ENCODE measurements at regions not wholly inside any gene's neighbourhood (a gene's known extent, or its start where the extent isn't known, plus 50 kb on each side); places are given as distances from the start of the nearest gene placed in this dataset.
A peak's percentile ranks its signal among the peaks of the same experiment; 100 is the strongest.

DNA sequence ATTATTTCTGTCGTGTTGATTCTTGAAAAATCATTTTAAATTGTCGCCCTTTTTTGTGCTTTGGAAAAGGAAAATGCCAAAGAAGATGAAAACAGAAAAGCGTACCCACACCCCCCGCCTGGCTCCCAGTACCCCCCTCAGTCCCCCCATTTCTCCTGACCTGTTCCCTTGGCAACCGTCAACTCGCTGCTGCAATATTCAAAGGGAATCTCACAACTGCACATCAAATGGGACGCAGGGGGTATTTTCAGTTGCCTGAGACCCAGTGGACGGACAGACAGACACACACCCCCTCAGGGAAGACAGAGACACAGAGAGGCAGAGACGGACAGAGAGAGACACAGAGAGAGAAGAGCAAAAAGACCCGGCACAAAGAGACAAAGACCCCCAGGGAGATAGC lies 83.5 kb upstream of the PRR20G start:
- no peak for DNase-seq

DNA sequence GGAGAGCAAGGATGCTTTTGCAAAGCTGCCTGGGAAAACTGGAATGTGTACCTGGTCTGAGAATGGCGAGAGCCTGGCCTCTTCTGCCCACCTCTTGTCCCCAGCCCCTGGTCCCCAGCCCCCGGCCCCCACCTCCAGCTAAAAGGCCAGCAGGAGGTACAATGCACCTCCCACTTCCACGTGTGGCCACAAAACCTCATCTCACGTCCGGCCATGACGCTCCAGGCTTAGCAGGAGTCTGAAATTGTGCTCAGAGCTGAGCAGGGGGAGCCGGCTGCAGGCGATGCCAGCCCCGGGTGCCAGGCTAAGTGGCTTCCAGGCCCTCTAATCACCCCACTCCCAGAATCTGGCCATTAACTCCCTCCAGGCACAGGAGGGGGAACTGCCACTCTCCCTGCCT lies 83.1 kb upstream of the PRR20G start:
- no peak for DNase-seq

DNA sequence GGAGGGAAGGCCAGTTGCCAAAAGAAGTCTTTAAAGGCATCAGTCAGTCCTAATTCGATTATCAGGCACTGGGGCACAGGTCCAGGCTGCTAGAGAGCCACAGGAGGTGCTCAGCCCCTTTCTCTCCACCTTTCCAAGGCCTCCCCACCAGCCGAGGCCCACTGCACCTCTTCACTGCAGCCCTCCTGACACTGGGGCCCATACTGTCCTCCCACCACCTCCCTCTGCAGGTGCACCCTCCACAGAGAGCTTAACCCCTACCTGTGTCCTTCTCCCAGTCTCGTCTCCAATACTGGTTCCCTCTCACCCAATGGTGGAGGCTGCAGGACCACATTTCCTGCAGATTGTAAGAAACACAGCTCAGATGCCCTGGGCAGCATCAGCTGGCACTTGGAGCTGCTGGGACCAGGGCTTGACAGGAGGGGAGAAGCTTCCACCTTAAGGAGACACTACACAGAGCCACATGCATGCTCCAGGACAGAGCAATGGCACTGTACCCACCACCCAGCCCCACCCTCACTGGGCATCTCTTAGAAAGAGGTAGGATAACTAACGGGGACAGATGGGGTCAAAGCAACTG lies 81.6 kb upstream of the PRR20G start:
- no peak for DNase-seq

DNA sequence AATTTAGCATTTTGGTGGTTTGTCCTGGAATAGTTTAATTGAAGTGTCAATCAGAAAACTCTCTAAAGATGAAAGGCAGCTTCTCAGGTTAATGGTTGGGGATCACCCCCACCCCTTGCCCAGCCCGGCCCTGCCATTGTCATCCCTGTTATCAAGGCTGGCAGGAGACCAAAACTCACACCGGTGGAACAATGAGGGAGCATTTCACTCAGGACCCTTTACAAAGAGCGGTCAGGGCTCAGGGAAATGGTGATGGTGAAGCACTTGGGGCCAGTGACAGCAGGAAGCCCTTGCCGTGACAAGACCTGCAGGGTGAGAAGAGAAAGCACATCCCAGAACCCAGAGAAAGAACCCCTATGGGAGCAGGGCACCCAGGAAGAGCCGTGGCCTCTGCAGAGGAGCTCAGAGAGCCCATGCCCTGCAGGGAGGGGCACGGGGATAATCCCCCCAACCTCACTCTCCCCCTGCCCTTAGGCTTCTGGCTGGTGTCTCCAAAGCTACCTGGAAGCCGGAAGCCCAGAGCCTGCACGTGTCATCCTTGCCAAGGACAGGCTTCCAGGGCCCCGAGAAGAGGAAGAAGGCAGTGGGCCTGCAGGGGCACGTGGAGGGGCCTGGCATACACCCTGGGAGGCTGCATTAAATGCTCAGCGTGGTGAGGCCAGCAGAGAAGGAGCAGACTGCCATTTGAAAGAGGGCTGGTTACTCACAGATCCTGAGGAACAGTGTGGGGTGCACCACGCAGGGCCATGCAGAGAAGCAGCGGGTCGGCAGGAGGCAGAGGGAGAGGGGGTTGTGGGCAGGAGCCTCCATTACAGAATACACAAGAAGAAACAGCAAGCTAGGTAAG lies 80.6 kb upstream of the PRR20G start:
- no peak for DNase-seq

DNA sequence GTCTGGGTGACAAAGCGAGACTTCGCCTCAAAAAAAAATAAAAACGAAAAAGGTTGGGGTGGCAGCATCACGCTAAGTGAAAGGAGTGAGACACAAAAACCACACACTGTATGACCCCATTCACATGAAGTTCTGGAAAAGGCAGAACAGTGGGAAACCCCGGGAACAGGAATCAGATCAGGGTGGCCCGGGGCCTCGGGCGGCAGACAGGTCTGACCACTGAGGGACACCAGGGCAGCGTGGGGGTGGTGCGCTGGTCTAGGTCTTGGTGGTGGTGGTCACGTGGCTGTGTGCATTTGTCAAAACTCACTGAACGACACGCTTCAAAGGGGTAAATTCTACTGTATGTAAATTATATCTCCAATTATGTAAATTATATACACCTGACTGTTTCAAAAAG lies 79.7 kb upstream of the PRR20G start:
- DNase-seq: no peak

DNA sequence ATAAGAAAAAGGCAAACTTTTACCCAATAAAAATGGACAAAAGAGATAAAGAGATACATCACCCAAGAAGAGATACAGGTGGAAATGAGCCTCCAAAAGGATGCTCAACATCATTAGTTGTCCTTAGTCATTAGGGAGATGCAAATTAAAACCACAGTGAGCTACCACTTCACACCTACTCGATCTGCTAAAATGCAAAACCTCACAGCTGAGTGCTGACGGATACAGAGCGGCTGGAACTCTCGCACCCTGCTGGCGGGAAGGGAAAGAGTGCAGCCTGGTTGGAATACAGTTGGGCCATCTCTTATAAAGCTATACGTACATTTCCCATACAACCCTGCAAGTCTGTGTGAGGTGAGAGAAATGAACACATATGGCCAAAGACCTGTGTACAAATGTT lies 78.5 kb upstream of the PRR20G start:
- DNase-seq: no peak

DNA sequence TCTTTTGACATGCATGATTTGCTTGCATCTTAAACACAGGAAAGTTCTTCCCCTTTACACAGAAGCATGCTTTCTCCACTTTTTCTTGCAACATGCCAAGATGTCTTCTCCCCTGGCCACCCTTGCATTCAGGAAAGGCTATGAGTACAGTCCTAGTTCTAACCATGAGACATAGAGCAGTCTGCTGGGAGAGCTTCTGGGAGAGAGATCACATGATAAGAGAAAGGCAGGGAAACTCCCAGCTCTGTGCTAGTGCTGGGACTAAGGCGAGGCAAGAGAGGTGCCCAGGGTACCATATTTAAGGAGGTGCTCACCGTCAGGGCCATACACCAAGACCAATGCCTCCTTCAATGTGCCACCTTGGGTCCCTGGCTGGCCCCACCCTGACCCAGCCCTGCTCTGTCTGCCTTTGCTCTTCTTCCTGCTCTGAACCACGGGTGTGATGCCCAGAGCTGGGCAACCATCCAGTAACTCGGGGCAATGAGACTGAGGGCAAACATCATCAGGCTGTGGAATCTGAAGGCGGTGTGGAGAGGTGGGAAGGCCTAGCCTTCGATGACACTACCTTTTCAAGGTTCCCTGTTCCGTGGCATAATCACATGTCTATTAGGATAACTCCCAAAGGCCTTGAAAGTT lies 77.4 kb upstream of the PRR20G start:
- DNase-seq: no peak

DNA sequence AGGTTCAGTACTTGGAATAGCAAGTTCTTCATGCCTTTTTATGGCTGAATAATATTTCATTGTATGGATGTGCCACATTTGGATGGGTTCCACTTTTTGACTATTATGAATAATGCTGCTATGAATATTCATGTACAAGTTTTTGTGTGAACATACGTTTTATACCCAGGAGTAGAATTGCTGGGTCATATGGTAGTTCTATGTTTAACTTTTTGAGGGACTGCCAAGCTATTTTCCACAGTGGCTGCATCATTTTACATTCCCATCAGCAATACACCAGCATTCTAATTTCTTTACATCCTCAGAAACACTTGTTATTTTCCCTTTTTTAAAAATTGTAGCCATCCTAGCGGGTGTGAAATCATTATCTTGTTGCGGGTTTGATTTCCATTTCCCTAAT lies 76.0 kb upstream of the PRR20G start:
- no peak for DNase-seq

DNA sequence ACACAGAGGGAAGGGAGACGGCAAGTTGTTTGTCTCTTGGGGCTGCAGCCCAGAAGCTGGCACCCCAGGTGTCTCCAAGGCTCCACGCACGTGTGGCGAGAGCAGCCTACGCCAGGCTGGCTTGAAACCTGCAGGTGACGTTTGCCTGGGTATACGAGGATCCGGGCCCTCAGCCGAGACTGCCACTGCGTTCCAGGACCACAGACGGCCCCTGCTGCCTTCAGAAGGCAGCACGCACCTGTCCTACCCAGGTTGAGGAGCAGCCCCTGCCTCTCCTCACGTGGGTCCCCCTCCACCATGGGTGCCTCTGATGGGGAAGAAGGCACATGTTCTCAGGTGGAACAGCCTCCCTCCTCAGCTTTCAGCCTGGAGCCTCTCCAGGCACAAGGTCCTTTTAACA lies 75.3 kb upstream of the PRR20G start:
- peak; percentile 67 for DNase-seq

DNA sequence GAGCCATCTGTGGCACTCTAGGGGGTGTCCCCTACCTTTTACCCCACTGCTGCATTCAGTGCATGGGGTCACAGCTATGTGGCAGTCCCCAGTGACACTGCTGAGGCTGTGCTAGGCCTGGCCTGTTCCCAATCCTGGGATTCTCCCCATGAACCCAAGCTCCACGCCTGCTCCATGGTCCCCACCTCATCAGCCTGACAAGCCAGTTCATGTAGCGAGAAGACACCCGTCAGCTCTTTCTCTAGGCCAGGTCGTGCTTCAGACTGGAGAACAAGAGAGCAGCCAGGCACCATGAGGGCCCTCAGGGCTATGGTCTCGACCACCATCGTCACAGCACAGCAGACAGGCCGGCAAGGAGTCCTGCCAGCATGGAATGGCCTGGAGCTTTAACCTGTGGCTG lies 72.8 kb upstream of the PRR20G start:
- DNase-seq: no peak

DNA sequence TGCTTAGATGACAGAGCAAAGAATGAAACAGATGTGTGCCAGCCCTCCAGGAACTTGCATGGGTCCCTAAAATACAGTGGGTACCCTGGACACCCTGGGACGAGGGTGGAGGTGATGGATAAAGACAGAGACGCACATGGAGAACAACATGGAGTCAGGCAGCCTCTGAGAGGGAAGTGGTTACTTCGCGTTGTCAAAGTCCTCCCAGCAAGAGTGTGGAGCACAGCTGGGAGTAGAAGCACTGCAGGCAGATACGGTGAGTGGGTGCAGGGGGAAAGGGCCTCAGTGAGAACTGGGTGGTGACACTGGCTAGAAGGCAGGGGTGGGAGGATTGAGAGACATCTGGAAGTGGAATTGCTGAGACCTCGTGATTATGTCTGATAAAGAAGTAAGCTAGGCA lies 70.8 kb upstream of the PRR20G start:
- DNase-seq: no peak

DNA sequence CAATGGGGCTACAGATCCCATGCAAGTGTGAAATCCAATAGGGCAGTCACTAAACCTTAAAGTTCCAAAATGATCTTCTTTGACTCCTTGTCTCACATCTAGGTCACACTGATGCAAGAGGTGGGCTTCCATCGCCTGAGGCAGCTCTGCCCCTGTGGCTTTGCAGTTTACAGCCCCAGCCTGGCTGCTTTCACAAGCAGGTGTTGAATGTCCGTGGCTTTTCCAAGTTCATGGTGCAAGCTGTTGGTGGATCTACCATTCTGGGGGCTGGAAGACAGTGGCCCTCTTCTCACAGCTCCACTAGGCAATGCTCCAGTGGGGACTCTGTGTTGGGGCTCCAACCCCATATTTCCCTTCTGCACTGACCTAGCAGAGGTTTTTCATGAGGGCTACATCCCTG lies 68.5 kb upstream of the PRR20G start:
- DNase-seq: no peak

DNA sequence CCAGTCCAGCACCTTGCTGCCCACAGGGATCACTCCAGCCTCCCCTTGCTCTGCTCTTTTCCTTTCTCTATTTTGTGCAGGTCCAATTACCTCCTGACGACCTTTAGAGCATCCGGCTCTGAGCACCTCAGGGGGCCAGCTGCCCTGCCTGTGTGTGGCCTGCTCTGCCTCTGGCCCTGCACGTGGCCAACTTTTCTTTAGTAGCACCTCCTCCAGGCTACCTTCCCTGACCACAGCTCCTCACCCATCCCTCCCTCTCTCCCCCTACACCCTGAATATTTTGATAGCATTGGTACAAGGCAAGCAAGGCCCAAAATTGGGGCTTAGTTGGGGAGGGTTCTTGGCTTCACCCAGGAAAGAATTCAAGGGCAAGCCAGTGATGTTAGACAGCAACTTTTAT lies 66.9 kb upstream of the PRR20G start:
- DNase-seq: no peak

DNA sequence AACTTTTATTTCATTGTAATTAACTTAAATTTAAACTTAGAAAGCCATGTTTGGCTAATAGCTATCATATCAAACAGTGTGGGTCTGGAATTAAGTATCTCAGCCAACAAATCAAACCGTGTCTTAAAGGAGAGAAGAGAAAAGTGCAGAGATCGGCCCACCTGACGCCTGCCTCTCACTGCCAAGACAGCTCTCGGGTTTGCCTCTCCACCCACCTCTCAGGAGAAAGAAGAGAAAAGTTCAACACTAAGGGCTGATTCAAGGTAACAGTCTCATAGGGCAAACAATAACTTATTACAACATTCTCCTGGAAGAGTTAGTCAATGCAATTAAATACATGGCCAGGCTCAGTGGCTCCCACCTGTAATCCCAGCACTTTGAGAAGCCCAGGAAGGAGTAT lies 64.8 kb upstream of the PRR20G start:
- no peak for DNase-seq

DNA sequence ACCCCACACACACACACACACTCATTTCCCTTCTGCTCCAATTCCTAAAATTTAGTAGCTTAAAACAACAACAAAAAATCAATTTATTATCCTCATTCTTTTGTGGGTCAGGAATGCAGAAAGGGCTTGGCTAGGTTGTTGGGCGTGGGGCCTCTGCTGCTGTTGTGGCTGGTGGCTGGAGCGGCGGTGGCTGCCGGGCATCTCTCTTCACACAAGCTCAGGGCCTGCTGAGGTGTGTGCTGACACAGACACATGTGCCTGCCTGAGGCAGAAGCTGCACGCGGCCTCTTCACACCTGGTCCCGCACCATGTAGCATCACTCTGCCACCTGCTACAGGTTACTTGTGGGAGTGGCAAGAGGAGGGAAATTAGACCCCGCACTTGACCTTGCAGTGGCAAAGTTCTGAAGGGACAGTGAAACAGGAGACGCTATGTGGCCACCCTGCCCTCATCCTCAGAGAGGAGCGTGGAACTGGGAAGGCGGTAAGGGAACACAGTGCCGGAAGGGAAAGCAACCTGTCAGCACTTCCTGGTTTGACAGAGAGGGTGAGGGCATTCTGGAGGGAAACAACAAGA lies 64.0 kb upstream of the PRR20G start:
- DNase-seq: no peak

DNA sequence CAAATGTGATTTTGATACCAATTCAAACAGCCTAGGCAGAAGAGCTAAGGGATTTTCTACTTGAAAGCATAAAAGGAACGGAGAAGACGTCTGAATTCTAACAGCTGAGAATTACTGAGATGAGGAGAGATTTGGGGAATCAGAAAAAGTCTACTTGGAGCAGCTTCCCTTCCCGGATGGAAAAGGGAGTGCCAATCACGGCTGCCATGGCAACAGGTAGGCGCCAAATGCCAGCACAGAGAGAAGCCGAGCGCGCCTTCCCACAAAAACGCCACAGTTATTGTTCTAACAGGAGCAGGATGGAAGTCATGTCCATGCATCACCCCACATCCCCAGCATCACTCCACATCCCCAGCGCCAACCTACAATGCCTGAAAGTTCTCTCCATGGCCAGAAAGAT lies 63.5 kb upstream of the PRR20G start:
- DNase-seq: no peak

DNA sequence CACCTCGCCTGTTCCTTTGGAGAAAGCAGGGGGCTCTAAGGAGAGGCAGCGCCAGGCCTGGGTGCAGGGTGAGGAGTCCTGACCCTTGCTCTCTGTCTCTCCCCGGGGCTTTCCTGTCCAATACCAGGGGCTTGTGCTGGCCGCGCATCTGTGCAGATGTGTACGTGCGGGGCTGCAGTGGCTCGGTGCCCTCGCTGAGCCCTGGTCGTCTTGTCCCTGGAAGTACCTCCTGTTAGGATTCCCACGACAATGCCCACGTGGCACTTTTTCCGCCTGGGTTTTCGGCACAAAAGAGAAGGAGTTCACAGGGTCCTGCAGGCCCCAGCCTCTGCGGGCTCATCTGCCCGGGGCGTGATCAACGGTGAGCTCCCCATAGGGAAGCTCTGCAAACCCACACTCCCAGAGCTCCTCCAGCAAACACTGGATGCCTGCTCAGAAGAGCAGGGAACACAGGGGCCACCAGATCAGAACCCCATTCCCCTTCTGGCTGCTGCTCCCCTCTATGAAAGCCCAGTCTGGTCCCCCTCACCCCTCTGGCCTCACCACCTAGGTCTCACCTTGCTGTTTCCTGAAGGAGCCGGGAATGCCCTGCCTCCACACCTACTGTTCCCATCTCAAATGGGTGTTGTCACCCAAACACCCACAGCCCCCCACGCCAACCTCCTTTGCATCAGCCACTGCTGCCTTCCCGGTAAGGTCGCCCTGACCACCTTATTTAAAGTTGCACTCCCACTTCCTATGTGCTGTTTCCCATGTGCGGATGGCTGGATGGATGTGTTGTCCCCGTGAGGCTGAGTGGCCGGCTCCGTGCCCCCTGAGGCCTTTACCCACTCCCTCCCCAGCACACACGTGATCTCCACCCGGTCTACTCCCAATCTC lies 62.6 kb upstream of the PRR20G start:
- DNase-seq: no peak

DNA sequence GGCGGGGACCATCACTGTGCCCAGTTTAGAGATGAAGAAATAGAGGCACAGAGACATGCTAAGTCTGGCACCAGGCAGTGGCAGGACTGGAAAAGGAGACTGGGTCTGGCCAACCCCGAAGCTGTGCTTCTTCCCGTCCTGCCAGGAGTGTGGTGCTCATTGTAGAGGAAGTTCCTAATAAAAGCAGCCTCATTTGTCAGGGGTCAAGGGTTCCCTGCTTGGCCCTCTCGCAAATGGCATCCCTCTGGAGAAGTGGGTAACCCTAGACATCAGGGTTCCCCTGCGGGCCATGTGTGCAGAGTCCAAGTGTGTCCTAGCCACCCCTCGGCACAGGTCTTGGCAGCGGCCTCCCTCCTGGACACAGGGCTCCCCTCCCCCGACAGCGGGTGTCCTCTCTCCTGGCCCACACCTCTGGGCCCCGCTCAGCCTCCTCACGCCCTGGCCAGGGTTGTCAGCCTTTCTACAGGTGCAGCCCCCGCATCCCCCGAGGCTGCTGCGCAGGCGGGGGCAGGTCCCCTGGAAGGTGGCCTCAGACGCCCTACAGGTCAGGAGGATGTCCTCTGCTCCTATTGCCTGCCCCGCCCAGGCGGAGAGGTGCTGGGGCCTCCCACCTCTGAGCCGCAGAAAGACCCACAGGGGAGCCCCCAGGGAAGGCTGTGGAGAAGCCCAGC lies 61.8 kb upstream of the PRR20G start:
- DNase-seq: no peak

DNA sequence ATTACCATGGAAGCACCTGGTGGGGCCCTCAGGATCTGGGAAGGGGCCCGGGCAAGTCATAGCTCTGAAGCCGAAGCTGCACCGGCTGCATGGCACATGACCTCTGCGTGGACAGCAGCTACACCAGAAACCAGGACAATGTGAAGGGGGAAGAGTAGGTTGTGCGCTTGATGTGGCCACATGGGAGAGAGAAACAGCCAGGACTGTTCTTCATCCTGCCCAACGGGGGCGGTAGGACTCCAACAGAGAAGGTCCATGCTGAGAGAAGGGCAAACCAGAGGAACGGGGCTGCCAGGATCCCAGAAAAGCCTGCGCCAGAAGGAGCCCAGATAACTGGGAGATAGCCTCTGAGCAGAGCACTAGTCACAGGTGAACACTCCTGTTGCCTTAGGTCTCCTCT lies 54.9 kb upstream of the PRR20G start:
- DNase-seq: no peak

DNA sequence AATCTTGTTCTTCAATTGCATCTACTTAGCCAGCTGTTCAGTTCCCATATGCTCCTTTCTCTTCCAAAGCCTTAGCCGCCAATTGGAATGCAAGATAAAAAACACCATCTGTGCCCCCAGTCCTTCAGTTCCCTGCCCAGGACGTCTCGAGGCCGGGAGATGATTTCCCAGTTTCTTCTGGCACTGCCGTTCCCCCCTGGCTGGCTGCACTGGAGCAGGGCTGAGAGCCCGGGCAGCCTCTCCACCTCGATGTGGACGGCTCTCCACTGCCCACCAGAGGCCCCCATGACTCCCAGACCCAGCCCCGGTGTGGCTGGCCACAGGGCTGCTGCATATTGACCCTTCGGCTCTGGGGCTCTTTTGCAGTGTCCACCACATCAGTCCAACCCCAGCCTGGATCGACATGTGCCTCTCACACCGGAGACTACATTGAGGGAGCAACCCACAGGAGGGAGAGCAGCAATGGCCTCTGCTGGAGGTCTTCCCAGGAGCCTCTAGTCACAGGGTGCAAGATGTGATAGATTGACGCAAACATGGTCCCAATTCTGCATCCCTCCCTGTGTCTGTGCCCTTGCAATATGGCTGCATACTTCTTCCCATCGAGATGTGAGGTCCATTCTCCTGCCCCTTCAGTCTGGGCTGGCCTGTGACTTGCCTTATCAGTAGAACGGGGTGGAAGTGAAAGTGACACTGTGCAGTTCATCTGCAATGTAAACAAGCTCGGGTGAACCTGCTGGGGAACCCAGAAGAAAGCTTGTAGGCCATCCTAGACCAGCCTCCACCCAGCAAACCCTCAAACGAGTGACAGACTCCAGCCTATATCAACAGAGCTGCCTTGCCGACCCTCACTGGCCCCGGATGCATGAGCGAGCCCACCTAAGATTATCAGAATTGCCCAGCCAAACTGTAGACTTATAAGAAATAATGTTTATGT lies 52.3 kb upstream of the PRR20G start:
- peak; percentile 78 for DNase-seq

DNA sequence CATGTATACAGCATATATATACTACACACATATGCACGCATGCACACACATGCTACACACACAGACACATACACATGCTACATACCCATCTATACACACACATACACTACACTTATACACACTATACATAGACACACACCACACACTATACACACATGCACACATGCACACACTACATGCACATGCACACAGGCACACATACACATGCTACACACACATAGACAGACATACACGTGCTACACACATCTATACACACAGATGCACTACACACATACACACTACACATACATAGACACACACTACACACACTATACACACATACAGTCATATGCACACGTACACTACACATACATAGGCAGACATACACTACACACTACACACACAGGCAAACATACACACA lies 51.2 kb upstream of the PRR20G start:
- no peak for DNase-seq
